CD4-positive, alpha-beta T cell treated with Interleukin-17A for 1 hour (primary cell): ENCODE measurements at regions not wholly inside any gene's neighbourhood (a gene's known extent, or its start where the extent isn't known, plus 50 kb on each side); places are given as distances from the start of the nearest gene placed in this dataset.
"Not testable (repeated sequence)": the region's sequence is repeated elsewhere in the genome, so short reads cannot be mapped to it uniquely, and the experiment has no call there.

ENCODE experiments used
- DNase-seq: peaks from one replicate; pipeline ENCODE4 v3.0.0-alpha.2; 2020

GRCh38 chr4:12548678-12549077, 935.5 kb downstream of the RAB28 start:
- no peak for DNase-seq

DNA sequence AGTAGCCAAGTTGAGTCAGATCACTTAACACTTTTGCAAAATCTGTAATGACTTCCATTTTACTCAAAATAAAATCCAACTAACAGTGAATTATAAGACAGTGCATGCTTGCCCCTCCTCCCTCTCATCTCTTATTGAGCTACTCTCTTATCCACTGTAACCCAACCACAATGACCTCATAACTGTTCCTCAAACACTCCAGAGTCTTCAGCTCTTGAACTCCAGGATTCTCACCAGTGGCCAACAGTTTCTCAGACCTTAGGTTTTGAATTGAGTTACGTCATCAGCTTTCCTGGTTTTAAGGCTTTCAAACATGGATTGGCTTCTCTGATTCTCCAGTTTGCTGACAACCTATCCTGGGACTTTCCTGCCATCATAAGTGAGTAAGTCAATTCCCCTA, 938.3 kb downstream of the RAB28 start:
- DNase-seq = no peak

DNA sequence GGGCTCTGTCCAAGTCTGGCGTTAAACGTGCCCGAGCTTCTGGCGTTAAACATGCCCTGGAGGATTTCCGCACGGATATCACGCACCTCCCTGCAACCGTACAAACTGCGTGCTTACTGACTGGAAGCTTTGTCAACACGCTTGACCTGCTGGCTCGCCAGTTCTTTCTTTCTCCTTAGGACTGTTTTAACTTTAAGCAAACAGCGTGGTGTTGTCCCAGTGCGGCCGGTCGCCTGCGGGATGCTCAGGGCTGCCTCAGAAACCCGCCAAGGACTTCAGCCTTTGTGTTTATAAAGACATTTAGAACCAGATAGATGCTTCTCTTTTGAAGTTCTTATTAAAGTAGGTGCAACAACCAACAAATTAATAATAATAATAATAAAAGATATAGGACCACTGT, 946.0 kb downstream of the RAB28 start:
- no peak for DNase-seq

- no peak for DNase-seq
Observed at GRCh38 chr4:12534684-12535083, 949.5 kb downstream of the RAB28 start.

- no peak for DNase-seq
Observed at GRCh38 chr4:12519426-12519825, 964.7 kb downstream of the RAB28 start.

GRCh38 chr4:12507868-12508481, 976.2 kb downstream of the RAB28 start:
- no peak for DNase-seq

DNA sequence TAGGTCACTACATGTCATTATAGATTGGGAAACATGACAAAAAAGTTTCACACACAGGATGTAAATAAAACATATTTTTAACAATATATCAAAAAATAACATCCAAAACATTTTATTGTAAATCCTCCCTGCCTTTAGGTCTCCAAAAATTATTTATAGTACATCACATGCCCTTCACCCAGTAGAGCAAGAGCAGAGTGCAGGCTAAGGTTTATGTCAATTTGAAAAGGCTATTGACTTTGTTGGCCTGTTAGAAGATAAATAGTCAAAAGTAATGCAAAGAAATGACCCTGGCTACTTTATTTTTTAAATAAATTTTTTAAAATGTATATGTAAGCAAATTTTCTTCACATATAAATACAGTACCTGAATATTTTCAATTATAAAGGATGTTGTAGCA, 983.7 kb downstream of the RAB28 start:
- no peak for DNase-seq

- no peak for DNase-seq
Observed at GRCh38 chr4:12499693-12500092, 984.4 kb downstream of the RAB28 start.

DNA sequence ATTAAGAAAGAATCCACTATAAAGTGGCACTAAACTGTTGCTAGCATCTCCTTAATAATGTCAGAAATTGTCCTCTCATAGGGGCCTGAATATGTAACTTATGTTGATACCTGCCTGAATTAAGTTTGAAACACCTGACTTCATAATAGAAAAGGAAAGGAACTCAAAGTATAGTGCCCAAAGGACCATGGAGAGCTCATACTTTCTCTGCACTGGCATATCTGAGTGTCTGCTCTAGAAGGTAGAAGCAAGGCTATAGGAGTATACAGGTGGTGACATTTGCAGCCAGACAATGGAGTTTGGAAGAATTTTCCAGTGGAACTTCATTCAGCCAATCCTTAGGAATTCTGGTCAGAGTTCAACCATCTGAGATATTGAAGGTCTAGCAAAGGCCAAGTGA, 988.9 kb downstream of the RAB28 start:
- no peak for DNase-seq

DNA sequence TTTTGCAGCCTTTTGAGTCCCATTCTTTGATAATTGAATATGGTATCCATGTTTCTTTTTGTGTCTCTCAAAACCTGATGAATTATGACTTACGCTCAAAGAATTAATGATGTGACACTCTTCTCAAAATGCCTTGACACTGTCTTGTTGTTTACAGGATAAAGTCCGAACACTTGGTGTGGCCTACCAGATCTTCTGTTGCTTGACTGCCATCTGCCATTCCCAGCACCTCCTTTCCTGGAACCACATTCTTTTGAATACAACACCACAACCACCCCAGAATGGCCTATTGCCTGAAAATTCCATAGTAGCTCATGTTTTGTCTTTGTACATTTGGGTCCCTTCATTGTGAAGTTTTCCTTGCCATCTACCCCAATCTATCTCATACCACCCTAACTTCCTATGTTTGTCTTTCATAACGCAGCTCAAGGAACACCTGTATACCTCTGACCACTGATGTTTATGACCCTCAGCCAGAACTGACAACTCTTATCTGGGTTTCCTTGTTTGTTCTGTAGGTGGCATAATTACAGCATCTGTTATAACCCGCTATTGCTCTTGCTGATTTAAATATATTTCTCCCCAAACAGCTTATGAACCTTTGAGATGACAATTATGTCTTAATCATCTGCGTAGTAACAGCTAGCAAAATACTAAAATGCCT, 991.3 kb downstream of the RAB28 start:
- DNase-seq = no peak

DNA sequence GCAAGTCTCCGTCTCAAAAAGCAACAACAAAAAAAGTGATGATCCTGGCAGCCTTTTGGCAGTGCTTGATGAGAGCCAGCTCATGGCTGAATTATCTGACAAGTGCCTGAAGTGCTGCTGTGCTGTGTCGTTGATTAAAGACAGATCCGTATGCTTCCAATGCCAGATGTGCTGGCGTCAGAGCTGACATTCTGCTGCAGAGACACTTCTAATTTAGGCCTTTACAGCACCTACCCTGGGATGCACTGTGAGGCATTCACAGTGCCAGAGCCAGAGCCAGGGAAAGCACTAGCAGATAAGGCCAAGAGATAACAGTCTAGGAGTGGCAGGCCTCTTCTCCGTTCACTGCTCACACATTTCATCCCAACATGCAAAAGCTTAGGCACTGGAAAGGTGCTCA, 995.5 kb downstream of the RAB28 start:
- no peak for DNase-seq

- no peak for DNase-seq
Observed at GRCh38 chr4:12487000-12487399, 997.1 kb downstream of the RAB28 start.

- no peak for DNase-seq
Observed at GRCh38 chr4:12472087-12472486, 1012.1 kb downstream of the RAB28 start.

- no peak for DNase-seq
Observed at GRCh38 chr4:12471193-12471592, 1012.9 kb downstream of the RAB28 start.

- not testable (repeated sequence) for DNase-seq
Observed at GRCh38 chr4:12461576-12461975, 1022.6 kb downstream of the RAB28 start.

DNA sequence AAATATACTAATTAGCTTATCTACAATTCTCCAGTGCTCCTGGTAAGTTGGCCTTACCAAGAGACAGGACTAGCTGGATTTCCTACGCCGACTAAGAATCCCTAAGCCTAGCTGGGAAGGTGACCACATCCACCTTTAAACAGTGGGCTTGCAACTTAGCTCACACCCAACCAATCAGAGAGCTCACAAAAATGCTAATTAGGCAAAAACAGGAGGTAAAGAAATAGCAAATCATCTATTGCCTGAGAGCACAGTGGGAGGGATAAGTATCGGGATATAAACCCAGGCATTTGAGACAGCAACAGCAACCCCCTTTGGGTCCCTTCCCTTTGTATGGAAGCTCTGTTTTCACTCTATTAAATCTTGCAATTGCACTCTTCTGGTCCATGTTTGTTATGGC, 1025.0 kb downstream of the RAB28 start:
- DNase-seq = no peak

DNA sequence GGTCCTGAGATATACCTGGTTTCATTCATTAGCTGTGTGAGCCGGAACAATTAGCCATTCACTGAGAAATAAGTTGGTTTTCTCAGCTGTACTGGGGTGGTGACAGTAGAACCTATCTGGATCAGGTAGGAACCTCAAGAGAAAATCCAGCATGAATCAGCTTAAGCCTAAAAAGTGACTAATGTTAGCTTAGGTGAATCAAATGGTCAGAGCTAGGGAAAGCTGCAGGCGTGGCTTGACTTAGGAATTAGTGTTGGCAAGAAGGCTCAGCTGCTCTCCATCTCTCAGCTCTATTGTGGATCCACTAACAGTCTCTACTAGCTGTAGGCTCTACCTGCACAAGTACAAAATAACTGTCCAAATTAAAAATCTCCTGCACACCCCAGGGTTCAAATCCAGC, 1025.5 kb downstream of the RAB28 start:
- no peak for DNase-seq

- DNase-seq = no peak
Observed at GRCh38 chr4:12452291-12452690, 1023.6 kb upstream of the HS3ST1 start.

DNA sequence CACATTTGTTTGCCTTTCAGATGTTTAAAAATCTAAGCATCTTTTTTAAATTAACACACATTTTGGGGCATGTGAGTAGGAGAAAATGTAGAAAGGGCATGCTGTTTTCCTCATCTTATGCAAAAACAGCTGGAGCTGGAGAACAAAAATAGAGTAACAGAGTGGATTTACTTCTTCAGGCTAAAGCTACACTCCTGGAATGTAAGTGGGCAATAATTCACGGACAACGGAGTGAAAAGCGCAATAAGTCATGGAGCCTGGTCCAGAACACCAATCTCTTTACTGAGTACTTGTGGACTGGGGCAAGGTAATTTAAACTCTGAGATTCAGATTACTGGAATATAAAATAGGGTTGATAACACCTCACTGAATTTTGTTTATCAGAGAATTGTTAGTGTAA, 1018.8 kb upstream of the HS3ST1 start:
- DNase-seq = no peak

GRCh38 chr4:12446657-12447185, 1018.0 kb upstream of the HS3ST1 start:
- no peak for DNase-seq

GRCh38 chr4:12446256-12446655, 1017.6 kb upstream of the HS3ST1 start:
- no peak for DNase-seq

DNA sequence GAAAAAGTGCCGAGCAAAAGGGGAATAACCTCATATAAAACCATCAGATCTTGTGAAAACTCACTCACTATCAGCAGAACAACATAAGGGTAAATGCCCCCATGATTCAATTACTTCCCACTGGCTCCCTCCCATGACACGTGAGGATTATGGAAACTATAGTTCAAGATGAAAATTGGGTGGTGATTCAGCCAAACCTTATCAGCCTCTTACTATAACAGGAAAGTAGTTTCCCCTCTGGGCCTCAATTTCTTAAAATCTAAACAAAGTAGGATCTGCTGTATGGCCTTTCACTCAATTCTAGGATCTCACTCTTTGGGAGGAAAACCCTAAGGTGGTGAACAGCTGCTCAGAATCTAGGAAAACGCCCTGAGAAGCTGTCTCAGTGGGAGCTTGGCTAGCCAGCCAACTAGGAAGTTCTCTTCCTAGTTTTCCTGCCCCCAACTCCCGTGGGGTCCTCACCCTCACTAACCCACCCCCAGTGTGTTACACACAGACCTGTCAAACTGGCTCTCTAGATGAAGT, 1017.1 kb upstream of the HS3ST1 start:
- no peak for DNase-seq

GRCh38 chr4:12439633-12440305, 1011.1 kb upstream of the HS3ST1 start:
- DNase-seq = no peak

GRCh38 chr4:12431259-12431658, 1002.6 kb upstream of the HS3ST1 start:
- not testable (repeated sequence) for DNase-seq
